ENCODE measurements at regions not wholly inside any gene's neighbourhood (a gene's known extent, or its start where the extent isn't known, plus 50 kb on each side); places are given as distances from the start of the nearest gene placed in this dataset.

- H3K36me3 Mint-ChIP-seq (ENCODE audit: unreplicated experiment): no peaks in the 10 kb centered on the region
- no peaks in the 10 kb centered on the region for H3K27me3 Mint-ChIP-seq (ENCODE audit: unreplicated experiment)
- H3K4me1 Mint-ChIP-seq (ENCODE audit: unreplicated experiment): peaks cover 65% of the 10 kb centered on the region
- TF ChIP-seq CTCF (IDR thresholded peaks at IDR 0.05): no peak
- no peak overlapping the region for H3K4me3 Mint-ChIP-seq (ENCODE audit: unreplicated experiment)
- peak overlapping the region; percentile 86 for H3K27ac Mint-ChIP-seq (ENCODE audit: unreplicated experiment)
- no peaks in the 10 kb centered on the region for H3K9me3 Mint-ChIP-seq (ENCODE audit: unreplicated experiment)
- DNase-seq (ENCODE audit: extremely low spot score, unreplicated experiment): no peak
These were observed 125.3 kb upstream of the LNX1 start for GRCh38 chr4:53716471-53717063.

DNA sequence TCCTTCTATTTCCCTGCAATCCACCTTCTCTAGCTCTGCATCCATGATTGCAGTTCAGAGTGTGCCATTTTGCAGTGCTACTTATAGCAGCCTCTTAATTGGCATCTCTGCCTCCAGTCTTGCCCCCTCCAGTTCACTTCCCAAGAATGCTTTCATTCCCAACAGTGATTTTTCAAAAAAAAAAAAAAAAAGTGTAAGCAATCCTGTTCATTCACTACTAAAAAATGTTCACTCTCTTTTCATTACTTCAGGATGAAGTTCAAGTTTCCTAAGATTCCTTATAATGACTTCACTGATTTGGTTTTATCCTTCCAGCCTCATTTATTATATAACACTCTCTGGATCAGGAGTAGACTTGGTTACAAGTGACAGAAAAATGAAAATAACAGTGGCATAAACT, 124.7 kb upstream of the LNX1 start:
- Mint-ChIP-seq H3K27ac (ENCODE audit: unreplicated experiment) (peak overlapping the region; percentile 86), H3K27me3 (ENCODE audit: unreplicated experiment) (no peaks in the 10 kb centered on the region), H3K9me3 (ENCODE audit: unreplicated experiment) (no peaks in the 10 kb centered on the region), H3K4me1 (ENCODE audit: unreplicated experiment) (peaks cover 66% of the 10 kb centered on the region), H3K4me3 (ENCODE audit: unreplicated experiment) (no peak overlapping the region), H3K36me3 (ENCODE audit: unreplicated experiment) (no peaks in the 10 kb centered on the region)
- no peak for DNase-seq (ENCODE audit: extremely low spot score, unreplicated experiment)
- TF ChIP-seq CTCF (IDR thresholded peaks at IDR 0.05): no peak

DNA sequence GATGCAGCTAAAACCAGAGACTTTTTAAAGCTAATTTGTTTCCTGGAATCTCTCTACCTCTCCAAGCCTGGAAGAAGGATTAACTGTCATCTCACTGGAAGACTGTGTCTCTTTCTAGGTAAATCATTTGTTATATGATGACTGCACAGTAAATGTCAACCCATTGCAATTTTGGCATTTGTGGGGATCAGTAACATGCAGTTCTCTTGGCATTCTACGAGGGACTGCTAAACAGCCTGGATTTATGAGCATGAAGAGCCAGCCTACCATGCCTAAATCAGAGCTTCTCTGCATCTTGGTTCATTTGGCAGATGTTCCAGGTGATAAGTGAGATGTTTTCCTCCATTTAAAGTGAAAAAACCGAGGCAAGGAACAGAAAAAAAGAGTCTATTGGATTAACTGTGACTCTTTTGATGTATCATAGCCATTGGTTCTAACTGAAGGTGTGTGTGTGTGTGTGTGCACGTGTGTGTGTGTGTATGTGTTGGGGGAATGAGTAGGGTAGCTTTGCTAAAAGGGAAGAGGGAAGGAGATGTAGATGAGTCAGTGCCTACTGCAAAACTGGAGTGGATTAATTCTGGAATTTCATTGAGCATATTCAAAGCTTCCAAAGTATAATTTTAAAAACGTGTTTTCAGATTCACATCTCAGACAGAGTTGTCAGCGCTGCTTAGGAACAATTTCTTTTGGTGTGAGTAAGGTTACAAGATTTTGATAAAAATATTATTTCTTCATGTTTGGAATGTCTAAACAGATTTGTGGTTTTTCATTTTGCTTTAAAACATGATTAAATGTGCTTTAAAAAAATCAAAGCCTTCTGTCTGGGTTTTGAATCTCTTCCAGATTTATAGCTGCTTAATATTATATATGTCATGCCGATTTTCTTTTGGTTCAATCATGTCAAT, 123.2 kb upstream of the LNX1 start:
- Mint-ChIP-seq H3K27ac (ENCODE audit: unreplicated experiment) (peak overlapping the region; percentile 86), H3K4me1 (ENCODE audit: unreplicated experiment) (peaks cover 66% of the 10 kb centered on the region)
- DNase-seq (ENCODE audit: extremely low spot score, unreplicated experiment): no peak

GRCh38 chr4:53713767-53714166, 122.5 kb upstream of the LNX1 start:
- H3K4me3 Mint-ChIP-seq (ENCODE audit: unreplicated experiment): no peak overlapping the region
- no peaks in the 10 kb centered on the region for H3K9me3 Mint-ChIP-seq (ENCODE audit: unreplicated experiment)
- DNase-seq (ENCODE audit: extremely low spot score, unreplicated experiment): no peak
- no peaks in the 10 kb centered on the region for H3K36me3 Mint-ChIP-seq (ENCODE audit: unreplicated experiment)
- H3K27me3 Mint-ChIP-seq (ENCODE audit: unreplicated experiment): no peaks in the 10 kb centered on the region
- H3K4me1 Mint-ChIP-seq (ENCODE audit: unreplicated experiment): peaks cover 73% of the 10 kb centered on the region
- no peak for TF ChIP-seq CTCF (IDR thresholded peaks at IDR 0.05)
- H3K27ac Mint-ChIP-seq (ENCODE audit: unreplicated experiment): peak overlapping the region; percentile 55

More for the DNA sequence above, 123.2 kb upstream of the LNX1 start:
- Mint-ChIP-seq H3K36me3 (ENCODE audit: unreplicated experiment) (no peaks in the 10 kb centered on the region), H3K4me3 (ENCODE audit: unreplicated experiment) (peak overlapping the region; percentile 41), H3K27me3 (ENCODE audit: unreplicated experiment) (no peaks in the 10 kb centered on the region), H3K9me3 (ENCODE audit: unreplicated experiment) (no peaks in the 10 kb centered on the region)
- TF ChIP-seq CTCF (IDR thresholded peaks at IDR 0.05): no peak

GRCh38 chr4:53713296-53713695, 122.0 kb upstream of the LNX1 start:
- H3K36me3 Mint-ChIP-seq (ENCODE audit: unreplicated experiment): no peaks in the 10 kb centered on the region
- H3K4me3 Mint-ChIP-seq (ENCODE audit: unreplicated experiment): no peak overlapping the region
- peak overlapping the region; percentile 55 for H3K27ac Mint-ChIP-seq (ENCODE audit: unreplicated experiment)
- H3K4me1 Mint-ChIP-seq (ENCODE audit: unreplicated experiment): peaks cover 74% of the 10 kb centered on the region
- no peaks in the 10 kb centered on the region for H3K27me3 Mint-ChIP-seq (ENCODE audit: unreplicated experiment)
- DNase-seq (ENCODE audit: extremely low spot score, unreplicated experiment): no peak
- H3K9me3 Mint-ChIP-seq (ENCODE audit: unreplicated experiment): no peaks in the 10 kb centered on the region
- TF ChIP-seq CTCF (IDR thresholded peaks at IDR 0.05): no peak
